Hypothalamus (tissue), 51 donors: ENCODE measurements at regions not wholly inside any gene's neighbourhood (a gene's known extent, or its start where the extent isn't known, plus 50 kb on each side); places are given as distances from the start of the nearest gene placed in this dataset.
"Not testable (repeated sequence)": the region's sequence is repeated elsewhere in the genome, so short reads cannot be mapped to it uniquely, and the experiment has no call there.

Experiments
- DNase-seq, 51 donors: peaks; one replicate each; lab custom pipeline; 2025; lab: John Stamatoyannopoulos, UW

- no peak for DNase-seq
These were observed 189.2 kb downstream of the UTRN start for GRCh38 chr6:144474290-144474689.

- no peak for DNase-seq
These were observed 189.8 kb downstream of the UTRN start for GRCh38 chr6:144474904-144475303.

GRCh38 chr6:144475411-144475810 is 190.3 kb downstream of the UTRN start:
- DNase-seq, result no peak

- DNase-seq, result no peak
These were observed 191.2 kb downstream of the UTRN start for GRCh38 chr6:144476286-144476685.

GRCh38 chr6:144477396-144477795 is 192.3 kb downstream of the UTRN start:
- DNase-seq, result no peak

GRCh38 chr6:144477856-144478255 is 192.7 kb downstream of the UTRN start:
- DNase-seq, result no peak

GRCh38 chr6:144478483-144478882 is 193.3 kb downstream of the UTRN start:
- peak in 26 of 51 donors; percentile 3 to 59 (median 30) for DNase-seq

- no peak for DNase-seq
These were observed 194.9 kb downstream of the UTRN start for GRCh38 chr6:144479991-144480390.

- DNase-seq, result no peak
These were observed 195.3 kb downstream of the UTRN start for GRCh38 chr6:144480473-144480872.

- DNase-seq, result no peak
These were observed 196.4 kb downstream of the UTRN start for GRCh38 chr6:144481527-144481926.

- peak in 35 of 51 donors; percentile 1 to 64 (median 23) for DNase-seq
These were observed 197.0 kb downstream of the UTRN start for GRCh38 chr6:144482142-144482541.

- no peak for DNase-seq
These were observed 200.4 kb downstream of the UTRN start for GRCh38 chr6:144485531-144485930.

- no peak for DNase-seq
These were observed 203.5 kb downstream of the UTRN start for GRCh38 chr6:144488590-144488989.

GRCh38 chr6:144493035-144493910 is 208.1 kb downstream of the UTRN start:
- no peak for DNase-seq

- DNase-seq, result not testable (repeated sequence)
These were observed 209.9 kb downstream of the UTRN start for GRCh38 chr6:144495076-144495475.

- no peak for DNase-seq
These were observed 212.5 kb downstream of the UTRN start for GRCh38 chr6:144497650-144498049.

- no peak for DNase-seq
These were observed 215.8 kb downstream of the UTRN start for GRCh38 chr6:144500892-144501291.

GRCh38 chr6:144505214-144505613 is 220.1 kb downstream of the UTRN start:
- DNase-seq, result not testable (repeated sequence)

GRCh38 chr6:144506051-144506450 is 220.9 kb downstream of the UTRN start:
- DNase-seq, result not testable (repeated sequence)

- DNase-seq, result peak in 2 of 51 donors; percentile 4 to 31
These were observed 222.7 kb downstream of the UTRN start for GRCh38 chr6:144507772-144508312.

GRCh38 chr6:144510859-144511258 is 225.7 kb downstream of the UTRN start:
- no peak for DNase-seq

GRCh38 chr6:144515761-144516160 is 230.6 kb downstream of the UTRN start:
- DNase-seq, result no peak
